Inferior parietal cortex (tissue), 1 donor: ENCODE measurements at regions not wholly inside any gene's neighbourhood (a gene's known extent, or its start where the extent isn't known, plus 50 kb on each side); places are given as distances from the start of the nearest gene placed in this dataset.
"Not testable (repeated sequence)": the region's sequence is repeated elsewhere in the genome, so short reads cannot be mapped to it uniquely, and the experiment has no call there.

ENCODE experiments used
- DNase-seq: peaks from one replicate; pipeline ENCODE4 v3.0.0-alpha.2; 2016; ENCODE audit errors: extremely low spot score

- no peak for DNase-seq
Measured at GRCh38 chr9:90517103-90517502, 125.5 kb downstream of the DIRAS2 start.

GRCh38 chr9:90521811-90522570 lies 120.6 kb downstream of the DIRAS2 start:
- DNase-seq: no peak

- DNase-seq: no peak
Measured at GRCh38 chr9:90523958-90524357, 118.7 kb downstream of the DIRAS2 start.

- DNase-seq: no peak
Measured at GRCh38 chr9:90526386-90526785, 116.2 kb downstream of the DIRAS2 start.

GRCh38 chr9:90536094-90536493 lies 106.5 kb downstream of the DIRAS2 start:
- not testable (repeated sequence) for DNase-seq

GRCh38 chr9:90538566-90538965 lies 104.1 kb downstream of the DIRAS2 start:
- no peak for DNase-seq

GRCh38 chr9:90539286-90539685 lies 103.3 kb downstream of the DIRAS2 start:
- no peak for DNase-seq

GRCh38 chr9:90540734-90541133 lies 101.9 kb downstream of the DIRAS2 start:
- DNase-seq: no peak

GRCh38 chr9:90544488-90544887 lies 98.1 kb downstream of the DIRAS2 start:
- DNase-seq: no peak

- DNase-seq: peak; percentile 27
Measured at GRCh38 chr9:90546200-90546599, 96.4 kb downstream of the DIRAS2 start.

- no peak for DNase-seq
Measured at GRCh38 chr9:90547896-90548295, 94.7 kb downstream of the DIRAS2 start.

GRCh38 chr9:90552317-90552716 lies 90.3 kb downstream of the DIRAS2 start:
- DNase-seq: no peak

GRCh38 chr9:90555351-90556057 lies 87.1 kb downstream of the DIRAS2 start:
- no peak for DNase-seq

GRCh38 chr9:90556897-90557675 lies 85.5 kb downstream of the DIRAS2 start:
- no peak for DNase-seq

- DNase-seq: no peak
Measured at GRCh38 chr9:90559075-90560073, 83.2 kb downstream of the DIRAS2 start.
